WTC11 (cell line): ENCODE measurements at regions not wholly inside any gene's neighbourhood (a gene's known extent, or its start where the extent isn't known, plus 50 kb on each side); places are given as distances from the start of the nearest gene placed in this dataset.

Experiments
- ATAC-seq: fragments of 200-7000 bp; cut with Tn5 transposase; 2 replicates; pipeline ENCODE4 v1.10.0; 2021; ENCODE audit warnings: mild to moderate bottlenecking, moderate library complexity
- CTCF ChIA-PET: fragments of 300-600 bp; sonication (Branson Sonifier 250); formaldehyde crosslinking; loops from one replicate; lab custom pipeline; 2021; ENCODE audit warnings: antibody characterized with exemption; lab: Charles Lee
- POLR2A ChIA-PET: fragments of 350-600 bp; sonication (Branson Sonifier 250); formaldehyde crosslinking; loops from one replicate; lab custom pipeline; 2021; ENCODE audit warnings: antibody characterized with exemption; lab: Charles Lee
- DNase-seq: peaks from one replicate; pipeline ENCODE4 v3.0.0; 2021; ENCODE audit warnings: low spot score
- H3K27ac Mint-ChIP-seq: 2 replicates; pipeline ENCODE4 v1.8.0; 2021; ENCODE audit warnings: mixed read lengths
- H3K27me3 Mint-ChIP-seq: 2 replicates; pipeline ENCODE4 v1.8.0; 2021; ENCODE audit warnings: low read depth, mild to moderate bottlenecking, moderate library complexity, mixed read lengths
- H3K36me3 Mint-ChIP-seq: 2 replicates; pipeline ENCODE4 v1.8.0; 2021; ENCODE audit warnings: mixed read lengths
- H3K4me1 Mint-ChIP-seq: 2 replicates; pipeline ENCODE4 v1.8.0; 2022; ENCODE audit warnings: mixed read lengths
- H3K4me3 Mint-ChIP-seq: 2 replicates; pipeline ENCODE4 v1.8.0; 2021; ENCODE audit warnings: mild to moderate bottlenecking, moderate library complexity, mixed read lengths
- H3K9me3 Mint-ChIP-seq: 2 replicates; pipeline ENCODE4 v1.8.0; 2021; ENCODE audit warnings: mixed read lengths
- AFF4 ChIP-seq: sonication (generic); formaldehyde crosslinking; IDR thresholded peaks from 2 replicates; pipeline ENCODE4 v1.8.1; 2023; ENCODE audit warnings: mild to moderate bottlenecking, missing genetic modification reagents, borderline replicate concordance
- CBFB ChIP-seq: sonication (generic); formaldehyde crosslinking; IDR thresholded peaks from 2 replicates; pipeline ENCODE4 v1.8.1; 2022; ENCODE audit warnings: mild to moderate bottlenecking, low read depth, missing genetic modification reagents
- CDX4 ChIP-seq: fragments of 250-450 bp; sonication (Bioruptor Pico); IDR thresholded peaks from 2 replicates; pipeline ENCODE4 v1.9.0; 2021; ENCODE audit warnings: moderate library complexity, mild to moderate bottlenecking, inconsistent platforms, borderline replicate concordance
- E2F4 ChIP-seq: sonication (generic); formaldehyde crosslinking; IDR thresholded peaks from 2 replicates; pipeline ENCODE4 v1.8.1; 2022; ENCODE audit warnings: low read depth, mild to moderate bottlenecking, moderate library complexity, missing genetic modification reagents, borderline replicate concordance
- EMX1 ChIP-seq: fragments of 250-450 bp; sonication (Bioruptor Pico); IDR thresholded peaks from 2 replicates; pipeline ENCODE4 v1.8.0; 2021; ENCODE audit warnings: mild to moderate bottlenecking
- ESRRA ChIP-seq: sonication (generic); formaldehyde crosslinking; IDR thresholded peaks from 2 replicates; pipeline ENCODE4 v1.8.1; 2022; ENCODE audit warnings: mild to moderate bottlenecking, missing genetic modification reagents, borderline replicate concordance
- GRHL2 ChIP-seq: fragments of 250-450 bp; sonication (Bioruptor Pico); IDR thresholded peaks from 2 replicates; pipeline ENCODE4 v1.8.0; 2022; ENCODE audit warnings: mild to moderate bottlenecking, moderate library complexity; ENCODE audit not compliant: insufficient replicate concordance, severe bottlenecking
- IRF2 ChIP-seq: sonication (generic); formaldehyde crosslinking; IDR thresholded peaks from 2 replicates; pipeline ENCODE4 v1.8.0; 2022; ENCODE audit warnings: low read depth, missing genetic modification reagents, borderline replicate concordance
- MYBL2 ChIP-seq: sonication (generic); formaldehyde crosslinking; IDR thresholded peaks from 2 replicates; pipeline ENCODE4 v1.8.1; 2023; ENCODE audit warnings: mild to moderate bottlenecking, moderate library complexity, missing genetic modification reagents
- NFATC4 ChIP-seq: fragments of 250-450 bp; sonication (Bioruptor Pico); IDR thresholded peaks from 2 replicates; pipeline ENCODE4 v1.9.0; 2021; ENCODE audit warnings: mild to moderate bottlenecking
- NFE2L1 ChIP-seq: sonication (generic); formaldehyde crosslinking; IDR thresholded peaks from 2 replicates; pipeline ENCODE4 v1.8.1; 2023; ENCODE audit warnings: missing genetic modification reagents
- PRDM15 ChIP-seq: sonication (generic); formaldehyde crosslinking; IDR thresholded peaks from 2 replicates; pipeline ENCODE4 v1.8.0; 2022; ENCODE audit warnings: missing genetic modification reagents
- PRRX2 ChIP-seq: fragments of 250-450 bp; sonication (Bioruptor Pico); IDR thresholded peaks from 2 replicates; pipeline ENCODE4 v1.8.0; 2021; ENCODE audit warnings: mild to moderate bottlenecking
- SMAD4 ChIP-seq: sonication (generic); formaldehyde crosslinking; IDR thresholded peaks from 2 replicates; pipeline ENCODE4 v1.8.0; 2022; ENCODE audit warnings: mild to moderate bottlenecking, missing genetic modification reagents
- TCF7 ChIP-seq: sonication (generic); formaldehyde crosslinking; IDR thresholded peaks from 2 replicates; pipeline ENCODE4 v1.8.0; 2022; ENCODE audit warnings: mild to moderate bottlenecking, low read depth, missing genetic modification reagents, moderate library complexity
- TP53 ChIP-seq: sonication (generic); formaldehyde crosslinking; IDR thresholded peaks from 2 replicates; pipeline ENCODE4 v1.8.1; 2023; ENCODE audit warnings: mild to moderate bottlenecking, missing genetic modification reagents
- USF1 ChIP-seq: sonication (generic); formaldehyde crosslinking; IDR thresholded peaks from 2 replicates; pipeline ENCODE4 v1.8.0; 2022; ENCODE audit warnings: mild to moderate bottlenecking, missing genetic modification reagents
- ZNF423 ChIP-seq: fragments of 250-450 bp; sonication (Bioruptor Pico); IDR thresholded peaks from 2 replicates; pipeline ENCODE4 v2.1.2; 2022; ENCODE audit warnings: mild to moderate bottlenecking, moderate library complexity

- TF ChIP-seq CDX4 (CRISPR knock-in tag), result no peak
These were observed 66.1 kb upstream of the GALNT15 start (continued) for GRCh38 chr3:16108424-16108823.

GRCh38 chr3:16109929-16110328 lies 64.6 kb upstream of the GALNT15 start:
- no peaks in the 10 kb centered on the region for H3K4me1 Mint-ChIP-seq
- DNase-seq (no peak), ATAC-seq (no peak)
- peaks cover 6% of the 10 kb centered on the region for H3K27me3 Mint-ChIP-seq
- no peaks in the 10 kb centered on the region for H3K36me3 Mint-ChIP-seq
- CTCF ChIA-PET, result no interaction called here
- POLR2A ChIA-PET, result no interaction called here
- H3K9me3 Mint-ChIP-seq, result peaks cover 30% of the 10 kb centered on the region
- TF ChIP-seq SMAD4 (CRISPR knock-in tag) (no peak), EMX1 (CRISPR knock-in tag) (no peak), NFE2L1 (CRISPR knock-in tag) (no peak), ESRRA (no peak), NFATC4 (CRISPR knock-in tag) (no peak), PRRX2 (CRISPR knock-in tag) (no peak), USF1 (CRISPR knock-in tag) (no peak), GRHL2 (CRISPR knock-in tag) (no peak), ZNF423 (CRISPR knock-in tag) (no peak), CBFB (no peak), IRF2 (no peak), PRDM15 (no peak), E2F4 (CRISPR knock-in tag) (no peak), TCF7 (CRISPR knock-in tag) (no peak), TP53 (no peak), MYBL2 (CRISPR knock-in tag) (no peak), AFF4 (no peak)
- H3K4me3 Mint-ChIP-seq, result no peak overlapping the region
- H3K27ac Mint-ChIP-seq, result no peak overlapping the region
